ENCODE measurements at regions not wholly inside any gene's neighbourhood (a gene's known extent, or its start where the extent isn't known, plus 50 kb on each side); places are given as distances from the start of the nearest gene placed in this dataset.

DNA sequence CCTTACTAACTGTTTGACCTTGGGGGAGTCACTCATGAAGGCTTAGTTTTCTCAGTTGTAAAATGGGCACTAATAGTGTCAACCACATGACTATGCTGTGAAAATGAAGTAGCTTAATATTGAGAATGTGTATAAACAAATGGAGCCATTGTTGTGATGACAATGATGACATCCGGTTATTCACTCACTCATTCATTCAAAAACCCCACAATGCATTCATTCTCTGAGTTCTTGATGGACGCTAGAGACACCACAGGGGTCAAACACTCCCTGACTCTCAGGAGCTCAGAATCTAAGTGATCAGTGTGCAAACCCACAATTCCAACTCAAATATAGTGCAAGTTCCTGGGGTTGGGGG, 138.9 kb downstream of the FOXD2 start:
- H3K4me1 Mint-ChIP-seq, result peaks cover 50% of the 10 kb centered on the region

GRCh38 chr1:47577303-47578025, 139.6 kb downstream of the FOXD2 start:
- Mint-ChIP-seq H3K36me3 (no peaks in the 10 kb centered on the region), H3K4me3 (no peak overlapping the region), H3K27ac (no peak overlapping the region), H3K4me1 (peaks cover 46% of the 10 kb centered on the region), H3K9me3 (no peaks in the 10 kb centered on the region), H3K27me3 (ENCODE audit: low read depth) (peaks cover 18% of the 10 kb centered on the region)
- POLR2A ChIA-PET, result no interaction called here
- DNase-seq (ENCODE audit: low spot score) (no peak), ATAC-seq (no peak)
- TF ChIP-seq ZNF138 (CRISPR knock-in tag; conservative IDR thresholded peaks at IDR 0.05) (no peak), FOXK1 (CRISPR knock-in tag; IDR thresholded peaks at IDR 0.05) (no peak)
- CTCF ChIA-PET, result interaction anchor here (0.7 to 1.7 kb wide), 5 partner anchors 8 to 149 kb away, joined by 3 to 6 read pairs (median 3); no protein-coding TSS in a partner anchor

More for the DNA sequence above, 138.9 kb downstream of the FOXD2 start:
- TF ChIP-seq SOX15 (CRISPR knock-in tag; IDR thresholded peaks at IDR 0.05) (no peak), HMGXB4 (CRISPR knock-in tag; IDR thresholded peaks at IDR 0.05) (no peak), USF2 (CRISPR knock-in tag; IDR thresholded peaks at IDR 0.05) (no peak), SP1 (CRISPR knock-in tag; conservative IDR thresholded peaks at IDR 0.05) (no peak), FOXK1 (CRISPR knock-in tag; IDR thresholded peaks at IDR 0.05) (no peak)
- TF ChIP-seq, protein P1, sequence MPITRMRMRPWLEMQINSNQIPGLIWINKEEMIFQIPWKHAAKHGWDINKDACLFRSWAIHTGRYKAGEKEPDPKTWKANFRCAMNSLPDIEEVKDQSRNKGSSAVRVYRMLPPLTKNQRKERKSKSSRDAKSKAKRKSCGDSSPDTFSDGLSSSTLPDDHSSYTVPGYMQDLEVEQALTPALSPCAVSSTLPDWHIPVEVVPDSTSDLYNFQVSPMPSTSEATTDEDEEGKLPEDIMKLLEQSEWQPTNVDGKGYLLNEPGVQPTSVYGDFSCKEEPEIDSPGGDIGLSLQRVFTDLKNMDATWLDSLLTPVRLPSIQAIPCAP (CRISPR knock-in tag; IDR thresholded peaks at IDR 0.05), result no peak
- TF ChIP-seq, protein P2, sequence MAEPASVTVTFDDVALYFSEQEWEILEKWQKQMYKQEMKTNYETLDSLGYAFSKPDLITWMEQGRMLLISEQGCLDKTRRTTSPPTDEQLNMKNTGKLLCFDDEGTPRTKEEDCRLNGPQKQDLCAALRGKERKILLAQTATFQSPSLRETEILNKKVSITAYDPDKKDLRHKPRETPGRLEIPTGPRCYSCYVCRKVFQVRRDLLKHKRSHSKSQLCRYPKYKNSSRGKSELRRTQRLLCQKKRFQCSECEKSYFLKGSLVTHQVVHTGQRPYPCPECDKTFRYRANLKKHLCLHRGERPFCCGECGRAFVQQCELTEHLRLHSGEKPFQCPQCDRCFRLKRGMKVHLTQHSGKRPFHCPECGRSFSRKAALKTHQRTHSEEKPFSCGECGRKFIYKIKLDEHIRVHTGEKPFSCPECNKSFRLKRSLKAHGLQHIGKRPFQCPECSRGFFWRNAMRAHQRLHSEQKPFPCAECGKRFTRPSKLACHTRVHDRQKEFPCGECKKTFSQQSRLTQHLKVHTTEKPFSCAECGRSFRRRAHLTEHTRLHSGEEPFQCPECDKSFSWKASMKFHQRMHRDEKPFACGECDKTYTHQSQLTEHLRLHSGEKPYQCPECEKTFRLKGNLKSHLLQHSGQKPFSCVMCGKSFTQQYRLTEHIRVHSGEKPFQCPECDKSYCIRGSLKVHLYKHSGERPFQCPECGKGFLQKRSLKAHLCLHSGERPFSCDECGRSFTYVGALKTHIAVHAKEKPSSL (CRISPR knock-in tag; conservative IDR thresholded peaks at IDR 0.05), result no peak
- ChIA-PET CTCF (interaction anchor here (1.1 to 1.5 kb wide), 4 partner anchors 29 to 149 kb away, joined by 3 to 6 read pairs (median 4); no protein-coding TSS in a partner anchor), POLR2A (interaction anchor here (0.6 to 0.8 kb wide), 2 partner anchors 29 to 540 kb away, joined by 3 read pairs; no protein-coding TSS in a partner anchor)
- Mint-ChIP-seq H3K4me3 (no peak overlapping the region), H3K36me3 (no peaks in the 10 kb centered on the region), H3K9me3 (no peaks in the 10 kb centered on the region), H3K27ac (no peak overlapping the region), H3K27me3 (ENCODE audit: low read depth) (peaks cover 21% of the 10 kb centered on the region)
- ATAC-seq (no peak), DNase-seq (ENCODE audit: low spot score) (no peak)

- DNase-seq (ENCODE audit: low spot score), result no peak
- Mint-ChIP-seq H3K36me3 (no peaks in the 10 kb centered on the region), H3K4me1 (peaks cover 40% of the 10 kb centered on the region), H3K4me3 (no peak overlapping the region), H3K27ac (no peak overlapping the region), H3K9me3 (no peaks in the 10 kb centered on the region), H3K27me3 (ENCODE audit: low read depth) (peaks cover 14% of the 10 kb centered on the region)
- POLR2A ChIA-PET, result no interaction called here
- no peak for TF ChIP-seq MYBL2 (CRISPR knock-in tag; IDR thresholded peaks at IDR 0.05)
- TF ChIP-seq CTCF (IDR thresholded peaks at IDR 0.05), result no peak
- TF ChIP-seq HMGA2 (CRISPR knock-in tag; IDR thresholded peaks at IDR 0.05), result no peak
- TF ChIP-seq USF1 (CRISPR knock-in tag; IDR thresholded peaks at IDR 0.05), result no peak
- no peak for TF ChIP-seq RELA (CRISPR knock-in tag; IDR thresholded peaks at IDR 0.05; ENCODE audit: borderline replicate concordance)
- TF ChIP-seq ZNF512 (CRISPR knock-in tag; IDR thresholded peaks at IDR 0.05; ENCODE audit: borderline replicate concordance), result no peak
- no peak for TF ChIP-seq ESRRA (CRISPR knock-in tag; IDR thresholded peaks at IDR 0.05; ENCODE audit: borderline replicate concordance)
- CTCF ChIA-PET, result interaction anchor here (0.7 to 1.7 kb wide), 3 partner anchors 8 to 148 kb away, joined by 3 to 5 read pairs (median 3); no protein-coding TSS in a partner anchor
- 0 out of 2 replicates have a peak, but pooled peaks have one; percentile 7 for ATAC-seq
These were observed 140.3 kb downstream of the FOXD2 start for GRCh38 chr1:47578026-47578720.

Data from WTC11 (cell line).